ENCODE measurements at regions not wholly inside any gene's neighbourhood (a gene's known extent, or its start where the extent isn't known, plus 50 kb on each side); places are given as distances from the start of the nearest gene placed in this dataset.

DNA sequence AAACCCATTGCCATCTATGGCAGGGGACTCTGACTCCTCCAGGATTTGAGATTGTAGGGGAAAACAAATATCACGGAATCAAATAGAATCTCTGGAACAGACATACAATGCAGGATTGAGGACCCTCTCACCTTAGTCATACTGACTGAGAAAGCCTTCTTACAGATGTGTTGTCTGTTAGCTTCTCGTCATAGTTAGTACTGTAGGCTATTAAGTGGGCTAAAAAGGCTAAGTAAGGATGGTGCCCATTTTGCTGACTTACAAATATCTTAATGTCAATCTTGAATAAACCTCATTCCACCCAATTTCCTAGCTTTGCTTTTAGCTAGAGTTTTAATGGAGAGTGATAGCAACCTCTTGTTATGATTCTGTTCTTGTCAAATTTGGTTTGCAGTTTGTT, 352.4 kb downstream of the QKI start:
- TF ChIP-seq ZNF8 (CRISPR knock-in tag; IDR thresholded peaks at IDR 0.05) (no peak), TOX (CRISPR knock-in tag; IDR thresholded peaks at IDR 0.05; ENCODE audit: borderline replicate concordance) (no peak), ZFP3 (CRISPR knock-in tag; IDR thresholded peaks at IDR 0.05) (no peak), ZFP30 (CRISPR knock-in tag; IDR thresholded peaks at IDR 0.05) (no peak)
- TF ChIP-seq, protein P1, sequence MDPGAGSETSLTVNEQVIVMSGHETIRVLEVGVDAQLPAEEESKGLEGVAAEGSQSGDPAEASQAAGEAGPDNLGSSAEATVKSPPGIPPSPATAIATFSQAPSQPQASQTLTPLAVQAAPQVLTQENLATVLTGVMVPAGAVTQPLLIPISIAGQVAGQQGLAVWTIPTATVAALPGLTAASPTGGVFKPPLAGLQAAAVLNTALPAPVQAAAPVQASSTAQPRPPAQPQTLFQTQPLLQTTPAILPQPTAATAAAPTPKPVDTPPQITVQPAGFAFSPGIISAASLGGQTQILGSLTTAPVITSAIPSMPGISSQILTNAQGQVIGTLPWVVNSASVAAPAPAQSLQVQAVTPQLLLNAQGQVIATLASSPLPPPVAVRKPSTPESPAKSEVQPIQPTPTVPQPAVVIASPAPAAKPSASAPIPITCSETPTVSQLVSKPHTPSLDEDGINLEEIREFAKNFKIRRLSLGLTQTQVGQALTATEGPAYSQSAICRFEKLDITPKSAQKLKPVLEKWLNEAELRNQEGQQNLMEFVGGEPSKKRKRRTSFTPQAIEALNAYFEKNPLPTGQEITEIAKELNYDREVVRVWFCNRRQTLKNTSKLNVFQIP (CRISPR knock-in tag; IDR thresholded peaks at IDR 0.05; ENCODE audit: borderline replicate concordance, low read depth): no peak
- TF ChIP-seq, protein P2, sequence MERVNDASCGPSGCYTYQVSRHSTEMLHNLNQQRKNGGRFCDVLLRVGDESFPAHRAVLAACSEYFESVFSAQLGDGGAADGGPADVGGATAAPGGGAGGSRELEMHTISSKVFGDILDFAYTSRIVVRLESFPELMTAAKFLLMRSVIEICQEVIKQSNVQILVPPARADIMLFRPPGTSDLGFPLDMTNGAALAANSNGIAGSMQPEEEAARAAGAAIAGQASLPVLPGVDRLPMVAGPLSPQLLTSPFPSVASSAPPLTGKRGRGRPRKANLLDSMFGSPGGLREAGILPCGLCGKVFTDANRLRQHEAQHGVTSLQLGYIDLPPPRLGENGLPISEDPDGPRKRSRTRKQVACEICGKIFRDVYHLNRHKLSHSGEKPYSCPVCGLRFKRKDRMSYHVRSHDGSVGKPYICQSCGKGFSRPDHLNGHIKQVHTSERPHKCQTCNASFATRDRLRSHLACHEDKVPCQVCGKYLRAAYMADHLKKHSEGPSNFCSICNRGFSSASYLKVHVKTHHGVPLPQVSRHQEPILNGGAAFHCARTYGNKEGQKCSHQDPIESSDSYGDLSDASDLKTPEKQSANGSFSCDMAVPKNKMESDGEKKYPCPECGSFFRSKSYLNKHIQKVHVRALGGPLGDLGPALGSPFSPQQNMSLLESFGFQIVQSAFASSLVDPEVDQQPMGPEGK (CRISPR knock-in tag; IDR thresholded peaks at IDR 0.05; ENCODE audit: borderline replicate concordance): no peak
- TF ChIP-seq, protein P3, sequence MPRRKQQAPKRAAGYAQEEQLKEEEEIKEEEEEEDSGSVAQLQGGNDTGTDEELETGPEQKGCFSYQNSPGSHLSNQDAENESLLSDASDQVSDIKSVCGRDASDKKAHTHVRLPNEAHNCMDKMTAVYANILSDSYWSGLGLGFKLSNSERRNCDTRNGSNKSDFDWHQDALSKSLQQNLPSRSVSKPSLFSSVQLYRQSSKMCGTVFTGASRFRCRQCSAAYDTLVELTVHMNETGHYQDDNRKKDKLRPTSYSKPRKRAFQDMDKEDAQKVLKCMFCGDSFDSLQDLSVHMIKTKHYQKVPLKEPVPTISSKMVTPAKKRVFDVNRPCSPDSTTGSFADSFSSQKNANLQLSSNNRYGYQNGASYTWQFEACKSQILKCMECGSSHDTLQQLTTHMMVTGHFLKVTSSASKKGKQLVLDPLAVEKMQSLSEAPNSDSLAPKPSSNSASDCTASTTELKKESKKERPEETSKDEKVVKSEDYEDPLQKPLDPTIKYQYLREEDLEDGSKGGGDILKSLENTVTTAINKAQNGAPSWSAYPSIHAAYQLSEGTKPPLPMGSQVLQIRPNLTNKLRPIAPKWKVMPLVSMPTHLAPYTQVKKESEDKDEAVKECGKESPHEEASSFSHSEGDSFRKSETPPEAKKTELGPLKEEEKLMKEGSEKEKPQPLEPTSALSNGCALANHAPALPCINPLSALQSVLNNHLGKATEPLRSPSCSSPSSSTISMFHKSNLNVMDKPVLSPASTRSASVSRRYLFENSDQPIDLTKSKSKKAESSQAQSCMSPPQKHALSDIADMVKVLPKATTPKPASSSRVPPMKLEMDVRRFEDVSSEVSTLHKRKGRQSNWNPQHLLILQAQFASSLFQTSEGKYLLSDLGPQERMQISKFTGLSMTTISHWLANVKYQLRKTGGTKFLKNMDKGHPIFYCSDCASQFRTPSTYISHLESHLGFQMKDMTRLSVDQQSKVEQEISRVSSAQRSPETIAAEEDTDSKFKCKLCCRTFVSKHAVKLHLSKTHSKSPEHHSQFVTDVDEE (CRISPR knock-in tag; IDR thresholded peaks at IDR 0.05): no peak

Measured in SK-N-SH treated with all-trans-retinoic acid at 6 μM for 48 hours (cell line).